GM10266 (cell line): ENCODE measurements at regions not wholly inside any gene's neighbourhood (a gene's known extent, or its start where the extent isn't known, plus 50 kb on each side); places are given as distances from the start of the nearest gene placed in this dataset.

Experiments
- DNase-seq: peaks from one replicate; pipeline ENCODE4 v3.0.0; 2012; ENCODE audit errors: extremely low spot score
- TF ChIP-seq, protein P1 (sequence below): IDR thresholded peaks from 2 replicates; pipeline ENCODE4 v1.5.1; 2012; ENCODE audit warnings: mild to moderate bottlenecking, low read depth; ENCODE audit not compliant: control insufficient read depth, insufficient read depth; ENCODE audit errors: missing control alignments

GRCh38 chr3:102599819-102600576 lies 165.2 kb downstream of the ZPLD1 start:
- TF ChIP-seq, protein P1, sequence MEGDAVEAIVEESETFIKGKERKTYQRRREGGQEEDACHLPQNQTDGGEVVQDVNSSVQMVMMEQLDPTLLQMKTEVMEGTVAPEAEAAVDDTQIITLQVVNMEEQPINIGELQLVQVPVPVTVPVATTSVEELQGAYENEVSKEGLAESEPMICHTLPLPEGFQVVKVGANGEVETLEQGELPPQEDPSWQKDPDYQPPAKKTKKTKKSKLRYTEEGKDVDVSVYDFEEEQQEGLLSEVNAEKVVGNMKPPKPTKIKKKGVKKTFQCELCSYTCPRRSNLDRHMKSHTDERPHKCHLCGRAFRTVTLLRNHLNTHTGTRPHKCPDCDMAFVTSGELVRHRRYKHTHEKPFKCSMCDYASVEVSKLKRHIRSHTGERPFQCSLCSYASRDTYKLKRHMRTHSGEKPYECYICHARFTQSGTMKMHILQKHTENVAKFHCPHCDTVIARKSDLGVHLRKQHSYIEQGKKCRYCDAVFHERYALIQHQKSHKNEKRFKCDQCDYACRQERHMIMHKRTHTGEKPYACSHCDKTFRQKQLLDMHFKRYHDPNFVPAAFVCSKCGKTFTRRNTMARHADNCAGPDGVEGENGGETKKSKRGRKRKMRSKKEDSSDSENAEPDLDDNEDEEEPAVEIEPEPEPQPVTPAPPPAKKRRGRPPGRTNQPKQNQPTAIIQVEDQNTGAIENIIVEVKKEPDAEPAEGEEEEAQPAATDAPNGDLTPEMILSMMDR: no peak
- DNase-seq: no peak

GRCh38 chr3:102605153-102605552 lies 170.3 kb downstream of the ZPLD1 start:
- no peak for DNase-seq
- TF ChIP-seq, protein P1: no peak

- TF ChIP-seq, protein P1: no peak
- no peak for DNase-seq
These were observed 174.1 kb downstream of the ZPLD1 start for GRCh38 chr3:102608875-102609274.

DNA sequence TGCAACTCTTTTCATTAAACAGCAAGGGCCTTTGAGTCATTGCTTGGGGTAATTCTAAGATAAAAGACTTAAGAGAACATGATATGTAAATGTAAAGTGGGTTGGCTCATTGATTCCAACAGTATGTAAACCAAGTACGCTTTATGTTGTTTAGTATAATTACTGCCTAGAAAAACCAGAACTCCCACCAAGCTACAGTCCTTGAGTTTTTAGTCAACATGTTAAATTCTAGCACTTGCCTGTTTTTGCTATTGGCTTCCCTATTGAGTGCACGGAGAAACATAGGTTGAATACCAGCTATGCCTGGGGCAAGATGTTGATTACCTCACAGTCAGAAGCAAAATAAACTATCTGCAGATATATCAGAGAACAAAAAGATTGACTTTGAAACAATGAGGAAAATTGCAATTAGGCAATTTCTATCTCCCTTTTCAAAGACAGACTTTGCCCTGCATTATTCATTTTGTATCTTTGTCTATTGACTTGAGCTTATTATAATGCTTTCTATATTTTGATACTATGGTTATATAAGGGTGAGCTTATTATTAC lies 179.3 kb downstream of the ZPLD1 start:
- TF ChIP-seq, protein P1: no peak
- no peak for DNase-seq

DNA sequence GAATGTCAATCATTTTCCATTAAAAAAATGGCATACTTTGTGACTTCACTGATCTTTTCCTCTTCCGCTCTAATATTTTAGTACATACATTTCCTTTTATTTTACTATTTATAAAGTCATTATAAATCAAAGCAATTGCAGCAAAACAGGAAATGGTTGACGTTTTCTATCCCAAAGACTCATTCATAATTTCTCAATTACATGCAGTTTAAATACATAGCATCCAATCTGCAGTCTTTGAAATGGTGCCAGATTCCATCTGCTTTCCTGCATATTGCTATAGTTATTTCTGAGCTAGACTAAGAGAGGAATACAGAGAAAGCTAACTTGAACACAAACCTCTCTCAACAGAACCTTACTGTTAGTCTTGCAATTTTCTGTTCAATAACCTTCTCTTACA lies 179.8 kb downstream of the ZPLD1 start:
- TF ChIP-seq, protein P1: no peak

GRCh38 chr3:102617381-102617780 lies 182.6 kb downstream of the ZPLD1 start:
- no peak for DNase-seq
- TF ChIP-seq, protein P1: no peak

More for the DNA sequence above, 179.8 kb downstream of the ZPLD1 start:
- DNase-seq: no peak

- TF ChIP-seq, protein P1: no peak
- no peak for DNase-seq
These were observed 184.5 kb downstream of the ZPLD1 start for GRCh38 chr3:102619361-102619760.
